ENCODE measurements at regions not wholly inside any gene's neighbourhood (a gene's known extent, or its start where the extent isn't known, plus 50 kb on each side); places are given as distances from the start of the nearest gene placed in this dataset.
"Not testable (repeated sequence)": the region's sequence is repeated elsewhere in the genome, so short reads cannot be mapped to it uniquely, and the experiment has no call there.

DNA sequence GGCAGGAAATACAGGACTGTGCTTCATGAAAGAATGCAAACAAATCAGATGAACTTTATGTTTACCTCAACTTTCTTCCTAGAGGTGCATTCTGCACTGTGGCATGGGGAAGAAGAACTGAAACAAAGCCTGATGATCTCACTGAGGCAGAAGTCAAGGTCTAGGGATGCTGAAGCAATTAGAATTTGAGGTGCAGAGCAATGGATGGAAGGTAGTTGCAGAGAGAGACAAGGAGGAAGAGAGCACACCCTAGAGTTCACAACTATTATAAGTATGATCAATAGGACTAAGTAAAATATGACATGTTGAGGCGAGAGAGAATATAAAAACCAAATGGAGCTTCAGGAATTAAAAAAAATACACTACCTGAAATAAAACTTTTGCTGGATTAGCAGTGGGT is 420.1 kb downstream of the EDEM1 start:
- TF ChIP-seq POLR2A (IDR thresholded peaks at IDR 0.05), result no peak
- TF ChIP-seq, protein P1, sequence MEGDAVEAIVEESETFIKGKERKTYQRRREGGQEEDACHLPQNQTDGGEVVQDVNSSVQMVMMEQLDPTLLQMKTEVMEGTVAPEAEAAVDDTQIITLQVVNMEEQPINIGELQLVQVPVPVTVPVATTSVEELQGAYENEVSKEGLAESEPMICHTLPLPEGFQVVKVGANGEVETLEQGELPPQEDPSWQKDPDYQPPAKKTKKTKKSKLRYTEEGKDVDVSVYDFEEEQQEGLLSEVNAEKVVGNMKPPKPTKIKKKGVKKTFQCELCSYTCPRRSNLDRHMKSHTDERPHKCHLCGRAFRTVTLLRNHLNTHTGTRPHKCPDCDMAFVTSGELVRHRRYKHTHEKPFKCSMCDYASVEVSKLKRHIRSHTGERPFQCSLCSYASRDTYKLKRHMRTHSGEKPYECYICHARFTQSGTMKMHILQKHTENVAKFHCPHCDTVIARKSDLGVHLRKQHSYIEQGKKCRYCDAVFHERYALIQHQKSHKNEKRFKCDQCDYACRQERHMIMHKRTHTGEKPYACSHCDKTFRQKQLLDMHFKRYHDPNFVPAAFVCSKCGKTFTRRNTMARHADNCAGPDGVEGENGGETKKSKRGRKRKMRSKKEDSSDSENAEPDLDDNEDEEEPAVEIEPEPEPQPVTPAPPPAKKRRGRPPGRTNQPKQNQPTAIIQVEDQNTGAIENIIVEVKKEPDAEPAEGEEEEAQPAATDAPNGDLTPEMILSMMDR (IDR thresholded peaks at IDR 0.05), result no peak
- no peak overlapping the region for H3K27ac ChIP-seq
- no peaks in the 10 kb centered on the region for H3K27me3 ChIP-seq
- no peaks in the 10 kb centered on the region for H3K4me1 ChIP-seq
- H3K4me3 ChIP-seq, result no peak overlapping the region
- H3K36me3 ChIP-seq (ENCODE audit: low read depth, missing control alignments), result no peaks in the 10 kb centered on the region
- DNase-seq, result no peak
- WGBS, 2 donors, result 87 to 93% methylated on average over 1 of the region's 1 CpG
- no peaks in the 10 kb centered on the region for H3K9me3 ChIP-seq
- intact Hi-C loops (cut with DNase I; ENCODE audit: low total_unique reads), result no loop called here

DNA sequence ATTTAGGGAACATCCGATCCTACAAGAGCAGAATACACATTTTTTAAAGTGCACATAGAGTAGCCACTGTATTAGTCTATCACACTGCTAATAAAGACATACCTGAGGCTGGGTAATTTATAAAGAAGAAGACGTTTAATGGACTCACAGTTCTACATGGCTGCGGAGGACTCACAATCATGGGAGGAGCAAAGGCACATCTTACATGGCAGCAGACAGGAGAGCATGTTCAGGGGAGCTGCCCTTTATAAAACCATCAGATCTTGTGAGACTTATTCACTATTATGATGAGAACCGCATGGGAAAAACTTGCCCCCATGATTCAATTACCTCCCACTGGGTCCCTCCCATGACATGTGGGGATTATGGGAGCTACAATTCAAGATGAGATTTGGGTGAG is 421.5 kb downstream of the EDEM1 start:
- H3K4me3 ChIP-seq; H3K36me3 ChIP-seq (ENCODE audit: low read depth, missing control alignments); H3K9me3 ChIP-seq; H3K27ac ChIP-seq; H3K4me1 ChIP-seq; intact Hi-C loops (cut with DNase I; ENCODE audit: low total_unique reads); DNase-seq; H3K27me3 ChIP-seq: not testable (repeated sequence)
- 86 to 94% methylated on average over 4 of the region's 4 CpGs for WGBS, 2 donors

DNA sequence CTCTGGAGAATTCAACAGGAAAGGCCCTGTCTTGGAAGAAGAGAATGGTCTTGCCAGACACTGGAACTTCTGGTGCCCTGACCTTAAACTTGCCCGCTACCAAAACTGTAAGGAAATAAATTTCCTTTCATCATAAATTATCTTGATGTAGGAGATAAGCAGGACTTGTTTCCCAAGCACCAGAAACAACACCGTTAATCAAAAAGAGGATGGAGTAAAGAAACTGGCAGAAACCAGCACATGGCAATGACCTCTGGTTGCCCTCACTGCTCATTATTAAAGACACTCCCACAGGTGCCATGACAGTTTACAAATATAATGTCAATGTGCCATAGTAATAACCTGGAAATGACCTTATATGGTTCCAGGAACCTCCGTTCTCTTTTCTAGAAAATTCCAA is 426.1 kb downstream of the EDEM1 start:
- H3K4me3 ChIP-seq, result no peak overlapping the region
- 52 to 64% methylated on average over 3 of the region's 3 CpGs for WGBS, 2 donors
- no peaks in the 10 kb centered on the region for H3K4me1 ChIP-seq
- H3K27me3 ChIP-seq, result no peaks in the 10 kb centered on the region
- H3K27ac ChIP-seq, result no peak overlapping the region
- no peak for TF ChIP-seq POLR2A (IDR thresholded peaks at IDR 0.05)
- H3K36me3 ChIP-seq (ENCODE audit: low read depth, missing control alignments), result no peaks in the 10 kb centered on the region
- no peak for DNase-seq
- intact Hi-C loops (cut with DNase I; ENCODE audit: low total_unique reads), result no loop called here
- H3K9me3 ChIP-seq, result no peaks in the 10 kb centered on the region

DNA sequence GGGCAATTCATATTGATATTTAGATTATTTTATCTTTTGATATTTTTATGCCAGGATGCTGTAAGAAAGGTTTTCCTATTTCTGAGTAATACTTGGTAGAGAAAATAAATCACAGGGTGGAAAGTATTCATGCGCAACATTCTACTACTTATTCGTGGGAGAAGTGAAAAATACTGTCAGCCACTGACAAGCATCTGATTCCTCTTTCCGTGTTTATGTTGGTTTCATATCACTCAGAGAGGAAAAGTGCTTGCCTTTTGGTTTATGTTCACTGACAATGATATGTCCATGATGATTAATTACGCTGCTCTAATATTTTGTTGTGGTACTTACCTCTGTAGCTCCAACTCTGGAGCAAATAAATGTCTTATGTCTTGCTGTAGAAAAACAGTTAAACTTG is 429.4 kb downstream of the EDEM1 start:
- intact Hi-C loops (cut with DNase I; ENCODE audit: low total_unique reads), result no loop called here
- no peak for TF ChIP-seq POLR2A (IDR thresholded peaks at IDR 0.05)
- TF ChIP-seq, protein P1 (IDR thresholded peaks at IDR 0.05), result no peak
- Histone ChIP-seq H3K36me3 (ENCODE audit: low read depth, missing control alignments) (no peaks in the 10 kb centered on the region), H3K9me3 (no peaks in the 10 kb centered on the region), H3K4me1 (no peaks in the 10 kb centered on the region), H3K27ac (no peak overlapping the region), H3K4me3 (no peak overlapping the region), H3K27me3 (no peaks in the 10 kb centered on the region)
- 74 to 78% methylated on average over 4 of the region's 4 CpGs for WGBS, 2 donors
- DNase-seq, result no peak

DNA sequence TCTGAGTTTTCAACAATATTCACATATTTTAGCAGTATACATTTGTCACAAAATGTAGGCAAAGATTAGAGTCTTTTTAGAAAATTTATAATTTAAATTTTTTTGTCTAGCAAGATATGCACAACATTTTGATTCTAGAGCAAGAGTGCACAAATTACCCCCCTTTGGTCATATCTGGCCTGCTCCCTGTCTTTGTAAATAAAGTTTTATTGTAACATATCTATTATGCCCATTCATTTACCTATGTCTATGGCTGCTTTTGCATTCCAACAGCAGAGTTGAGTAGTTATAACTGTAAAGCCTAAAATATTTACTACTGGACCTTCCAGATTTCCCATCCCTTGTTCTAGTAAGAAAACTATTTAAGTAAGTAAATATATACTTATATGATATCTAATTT is 430.7 kb downstream of the EDEM1 start:
- no peaks in the 10 kb centered on the region for H3K27me3 ChIP-seq
- no peaks in the 10 kb centered on the region for H3K36me3 ChIP-seq (ENCODE audit: low read depth, missing control alignments)
- intact Hi-C loops (cut with DNase I; ENCODE audit: low total_unique reads), result no loop called here
- DNase-seq, result no peak
- H3K4me3 ChIP-seq, result no peak overlapping the region
- no peak for TF ChIP-seq POLR2A (IDR thresholded peaks at IDR 0.05)
- TF ChIP-seq, protein P1 (IDR thresholded peaks at IDR 0.05), result no peak
- H3K9me3 ChIP-seq, result no peaks in the 10 kb centered on the region
- no peak overlapping the region for H3K27ac ChIP-seq
- no peaks in the 10 kb centered on the region for H3K4me1 ChIP-seq

GRCh38 chr3:5630406-5630805 is 442.9 kb downstream of the EDEM1 start:
- no peaks in the 10 kb centered on the region for H3K27me3 ChIP-seq
- no peak for DNase-seq
- intact Hi-C loops (cut with DNase I; ENCODE audit: low total_unique reads), result no loop called here
- TF ChIP-seq, protein P1 (IDR thresholded peaks at IDR 0.05), result no peak
- TF ChIP-seq POLR2A (IDR thresholded peaks at IDR 0.05), result no peak
- H3K36me3 ChIP-seq (ENCODE audit: low read depth, missing control alignments), result no peaks in the 10 kb centered on the region
- H3K4me3 ChIP-seq, result no peak overlapping the region
- H3K4me1 ChIP-seq, result no peaks in the 10 kb centered on the region
- WGBS, 2 donors, result 72 to 76% methylated on average over 3 of the region's 3 CpGs
- no peak overlapping the region for H3K27ac ChIP-seq
- no peaks in the 10 kb centered on the region for H3K9me3 ChIP-seq

Data from testis (tissue), 2 donors.